Body of pancreas (tissue), 4 donors: ENCODE measurements at regions not wholly inside any gene's neighbourhood (a gene's known extent, or its start where the extent isn't known, plus 50 kb on each side); places are given as distances from the start of the nearest gene placed in this dataset.

Experiments
- CTCF ChIP-seq, 7 experiments: fragments of 450-650 bp in 4 of 7; fragments of 200-600 bp in 3 of 7; sonication (generic) in 3 of 7; IDR thresholded peaks; one replicate each; pipeline ENCODE4 v1.5.1; 2016 to 2019; ENCODE audit warnings: antibody characterized with exemption in 7 of 7
- POLR2A ChIP-seq, 3 donors: fragments of 450-650 bp; IDR thresholded peaks; one replicate each; pipeline ENCODE4 v1.6.1; 2016; ENCODE audit warnings: antibody characterized with exemption in 3 of 3, mild to moderate bottlenecking in 2 of 3

- TF ChIP-seq CTCF (IDR thresholded peaks at IDR 0.05) (no peak), POLR2A (IDR thresholded peaks at IDR 0.05) (no peak)
Measured at GRCh38 chr6:2589171-2589661, 161.5 kb downstream of the MYLK4 start.
